Epithelial cell of proximal tubule (primary cell): ENCODE measurements at regions not wholly inside any gene's neighbourhood (a gene's known extent, or its start where the extent isn't known, plus 50 kb on each side); places are given as distances from the start of the nearest gene placed in this dataset.

Source experiments
- DNase-seq: peaks from one replicate; pipeline ENCODE4 v3.0.0-alpha.2; 2011; ENCODE audit warnings: low read depth
- H3K4me3 ChIP-seq: 2 replicates; pipeline ENCODE4 v1.5.1; 2011; ENCODE audit warnings: low read depth, mild to moderate bottlenecking, low read length
- CTCF ChIP-seq: conservative IDR thresholded peaks from 2 replicates; pipeline ENCODE4 v1.5.1; 2012; ENCODE audit warnings: low read depth, mild to moderate bottlenecking, low read length

GRCh38 chr1:188499690-188500089 lies 1670.9 kb downstream of the PLA2G4A start:
- no peak for DNase-seq
- no peak overlapping the region for H3K4me3 ChIP-seq
- TF ChIP-seq CTCF = no peak

- no peak for TF ChIP-seq CTCF
- no peak for DNase-seq
- no peak overlapping the region for H3K4me3 ChIP-seq
Measured at GRCh38 chr1:188514917-188515316, 1686.2 kb downstream of the PLA2G4A start.

- no peak for TF ChIP-seq CTCF
- DNase-seq = no peak
- H3K4me3 ChIP-seq = no peak overlapping the region
Measured at GRCh38 chr1:188517139-188517538, 1688.4 kb downstream of the PLA2G4A start.

GRCh38 chr1:188551176-188551575 lies 1722.4 kb downstream of the PLA2G4A start:
- no peak overlapping the region for H3K4me3 ChIP-seq
- no peak for DNase-seq
- no peak for TF ChIP-seq CTCF

- no peak overlapping the region for H3K4me3 ChIP-seq
- DNase-seq = no peak
- no peak for TF ChIP-seq CTCF
Measured at GRCh38 chr1:188557053-188557452, 1728.3 kb downstream of the PLA2G4A start.

- no peak for DNase-seq
- no peak overlapping the region for H3K4me3 ChIP-seq
- no peak for TF ChIP-seq CTCF
Measured at GRCh38 chr1:188582911-188583532, 1754.3 kb downstream of the PLA2G4A start.

- no peak for TF ChIP-seq CTCF
Measured at GRCh38 chr1:188584119-188584518, 1755.4 kb downstream of the PLA2G4A start.

More at GRCh38 chr1:188584119-188584518, 1755.4 kb downstream of the PLA2G4A start:
- H3K4me3 ChIP-seq = no peak overlapping the region
- DNase-seq = no peak
